ENCODE measurements at regions not wholly inside any gene's neighbourhood (a gene's known extent, or its start where the extent isn't known, plus 50 kb on each side); places are given as distances from the start of the nearest gene placed in this dataset.

GRCh38 chr22:27633296-27633871 lies 168.2 kb downstream of the MN1 start:
- intact Hi-C loops (cut with DNase I): no loop called here
- H3K4me1 ChIP-seq: peaks cover 4 to 13% of the 10 kb centered on the region in 2 donors
- no peak overlapping the region for H3K27ac ChIP-seq
- H3K36me3 ChIP-seq: no peaks in the 10 kb centered on the region
- H3K9me3 ChIP-seq: no peaks in the 10 kb centered on the region
- DNase-seq (ENCODE audit: low spot score in 2 of 2): no peak
- no peak overlapping the region for H3K4me3 ChIP-seq
- H3K27me3 ChIP-seq: no peaks in the 10 kb centered on the region
- no peak for TF ChIP-seq CTCF (IDR thresholded peaks at IDR 0.05)

- no peak for DNase-seq (ENCODE audit: low spot score in 2 of 2)
- intact Hi-C loops (cut with DNase I): no loop called here
- Histone ChIP-seq H3K27me3 (no peaks in the 10 kb centered on the region), H3K9me3 (no peaks in the 10 kb centered on the region), H3K4me3 (no peak overlapping the region), H3K4me1 (peaks cover 4 to 13% of the 10 kb centered on the region in 2 donors), H3K36me3 (no peaks in the 10 kb centered on the region), H3K27ac (no peak overlapping the region)
- TF ChIP-seq CTCF (IDR thresholded peaks at IDR 0.05): no peak
These were observed 167.4 kb downstream of the MN1 start for GRCh38 chr22:27634043-27634740.

- Histone ChIP-seq H3K4me1 (peaks cover 4 to 13% of the 10 kb centered on the region in 2 donors), H3K36me3 (no peaks in the 10 kb centered on the region), H3K27me3 (no peaks in the 10 kb centered on the region), H3K9me3 (no peaks in the 10 kb centered on the region), H3K4me3 (no peak overlapping the region), H3K27ac (no peak overlapping the region)
- no peak for DNase-seq (ENCODE audit: low spot score in 2 of 2)
- intact Hi-C loops (cut with DNase I): no loop called here
- TF ChIP-seq CTCF (IDR thresholded peaks at IDR 0.05): no peak
These were observed 166.1 kb downstream of the MN1 start for GRCh38 chr22:27635435-27635834.

- no peak overlapping the region for H3K27ac ChIP-seq
- intact Hi-C loops (cut with DNase I): no loop called here
- H3K4me1 ChIP-seq: peaks cover 4 to 13% of the 10 kb centered on the region in 2 donors
- H3K36me3 ChIP-seq: no peaks in the 10 kb centered on the region
- no peak overlapping the region for H3K4me3 ChIP-seq
- no peaks in the 10 kb centered on the region for H3K27me3 ChIP-seq
- H3K9me3 ChIP-seq: no peaks in the 10 kb centered on the region
- DNase-seq (ENCODE audit: low spot score in 2 of 2): no peak
- no peak for TF ChIP-seq CTCF (IDR thresholded peaks at IDR 0.05)
These were observed 165.7 kb downstream of the MN1 start for GRCh38 chr22:27635852-27636251.

- Histone ChIP-seq H3K27ac (peak overlapping the region in 1 of 2 donors; percentile 15), H3K9me3 (no peaks in the 10 kb centered on the region), H3K4me1 (peaks cover 4 to 13% of the 10 kb centered on the region in 2 donors), H3K27me3 (no peaks in the 10 kb centered on the region), H3K4me3 (no peak overlapping the region), H3K36me3 (no peaks in the 10 kb centered on the region)
- no peak for TF ChIP-seq CTCF (IDR thresholded peaks at IDR 0.05)
- peak in 1 of 2 donors; percentile 73 for DNase-seq (ENCODE audit: low spot score in 2 of 2)
- intact Hi-C loops (cut with DNase I): no loop called here
These were observed 164.6 kb downstream of the MN1 start for GRCh38 chr22:27636716-27637508.
